Body of pancreas (tissue), 4 donors: ENCODE measurements at regions not wholly inside any gene's neighbourhood (a gene's known extent, or its start where the extent isn't known, plus 50 kb on each side); places are given as distances from the start of the nearest gene placed in this dataset.
"Not testable (repeated sequence)": the region's sequence is repeated elsewhere in the genome, so short reads cannot be mapped to it uniquely, and the experiment has no call there.

ENCODE experiments used
- POLR2A ChIP-seq, 3 donors: fragments of 450-650 bp; IDR thresholded peaks; one replicate each; pipeline ENCODE4 v1.6.1; 2016; ENCODE audit warnings: antibody characterized with exemption in 3 of 3, mild to moderate bottlenecking in 2 of 3
- TF ChIP-seq, protein P1 (sequence below), 7 experiments: fragments of 450-650 bp in 4 of 7; fragments of 200-600 bp in 3 of 7; sonication (generic) in 3 of 7; IDR thresholded peaks; one replicate each; pipeline ENCODE4 v1.5.1; 2016 to 2019; ENCODE audit warnings: antibody characterized with exemption in 7 of 7

DNA sequence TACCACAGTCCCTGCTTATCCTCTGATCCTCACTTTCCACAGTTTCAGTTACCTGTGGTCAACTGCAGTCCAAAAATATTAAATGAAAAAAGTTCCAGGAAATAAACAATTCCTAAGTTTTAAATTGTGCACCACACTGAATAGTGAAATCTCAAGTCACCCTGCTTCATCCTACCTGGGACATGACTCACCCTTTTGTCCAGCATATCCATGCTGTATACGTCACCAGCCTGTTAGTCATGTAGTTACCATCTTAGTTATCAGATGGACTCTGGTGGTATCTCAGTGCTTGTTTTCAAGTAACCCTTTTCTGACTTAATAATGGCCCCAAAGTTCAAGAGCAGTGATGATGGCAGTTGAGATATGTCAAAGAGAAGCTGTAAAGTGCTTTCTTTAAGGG lies 69.4 kb upstream of the DPY19L1 start:
- TF ChIP-seq, protein P1, sequence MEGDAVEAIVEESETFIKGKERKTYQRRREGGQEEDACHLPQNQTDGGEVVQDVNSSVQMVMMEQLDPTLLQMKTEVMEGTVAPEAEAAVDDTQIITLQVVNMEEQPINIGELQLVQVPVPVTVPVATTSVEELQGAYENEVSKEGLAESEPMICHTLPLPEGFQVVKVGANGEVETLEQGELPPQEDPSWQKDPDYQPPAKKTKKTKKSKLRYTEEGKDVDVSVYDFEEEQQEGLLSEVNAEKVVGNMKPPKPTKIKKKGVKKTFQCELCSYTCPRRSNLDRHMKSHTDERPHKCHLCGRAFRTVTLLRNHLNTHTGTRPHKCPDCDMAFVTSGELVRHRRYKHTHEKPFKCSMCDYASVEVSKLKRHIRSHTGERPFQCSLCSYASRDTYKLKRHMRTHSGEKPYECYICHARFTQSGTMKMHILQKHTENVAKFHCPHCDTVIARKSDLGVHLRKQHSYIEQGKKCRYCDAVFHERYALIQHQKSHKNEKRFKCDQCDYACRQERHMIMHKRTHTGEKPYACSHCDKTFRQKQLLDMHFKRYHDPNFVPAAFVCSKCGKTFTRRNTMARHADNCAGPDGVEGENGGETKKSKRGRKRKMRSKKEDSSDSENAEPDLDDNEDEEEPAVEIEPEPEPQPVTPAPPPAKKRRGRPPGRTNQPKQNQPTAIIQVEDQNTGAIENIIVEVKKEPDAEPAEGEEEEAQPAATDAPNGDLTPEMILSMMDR (IDR thresholded peaks at IDR 0.05) = not testable (repeated sequence)
- not testable (repeated sequence) for TF ChIP-seq POLR2A (IDR thresholded peaks at IDR 0.05)
